Mesenchymal stem cell (in vitro differentiated cells and primary cell): ENCODE measurements at regions not wholly inside any gene's neighbourhood (a gene's known extent, or its start where the extent isn't known, plus 50 kb on each side); places are given as distances from the start of the nearest gene placed in this dataset.

Experiments
- DNase-seq: peaks from one replicate; pipeline ENCODE4 v3.0.0-alpha.2; 2013
- H2AFZ ChIP-seq: one replicate; pipeline ENCODE4 v1.6.1; 2013; ENCODE audit warnings: low read depth, mild to moderate bottlenecking, control low read depth, inconsistent platforms, low read length, moderate library complexity
- H2AK5ac ChIP-seq: 2 replicates; pipeline ENCODE4 v1.6.1; 2013; ENCODE audit warnings: low read length, moderate library complexity, mild to moderate bottlenecking, inconsistent platforms; ENCODE audit not compliant: severe bottlenecking
- H2BK120ac ChIP-seq: one replicate; pipeline ENCODE4 v1.6.1; 2013; ENCODE audit warnings: low read depth, mild to moderate bottlenecking, inconsistent platforms, low read length, moderate library complexity
- H2BK12ac ChIP-seq, 2 experiments: one replicate each; pipeline ENCODE4 v1.6.1; 2013; ENCODE audit warnings: inconsistent platforms in 2 of 2, low read length in 2 of 2, mild to moderate bottlenecking in 2 of 2, moderate library complexity in 2 of 2, control low read depth in 1 of 2
- H2BK15ac ChIP-seq: one replicate; pipeline ENCODE4 v1.6.1; 2013; ENCODE audit warnings: mild to moderate bottlenecking, low read depth, inconsistent platforms; ENCODE audit not compliant: poor library complexity, severe bottlenecking
- H2BK5ac ChIP-seq: 2 replicates; pipeline ENCODE4 v1.6.1; 2013; ENCODE audit warnings: low read depth, mild to moderate bottlenecking, low read length, control low read depth, inconsistent platforms; ENCODE audit not compliant: poor library complexity, severe bottlenecking
- H3K14ac ChIP-seq, 2 experiments: one replicate each; pipeline ENCODE4 v1.6.1; 2013; ENCODE audit warnings: inconsistent platforms in 2 of 2, low read length in 2 of 2, control low read depth in 1 of 2, mild to moderate bottlenecking in 1 of 2, moderate library complexity in 1 of 2
- H3K18ac ChIP-seq, 2 experiments: one replicate each; pipeline ENCODE4 v1.6.1; 2013; ENCODE audit warnings: inconsistent platforms in 2 of 2, low read length in 2 of 2, control low read depth in 1 of 2, low read depth in 1 of 2, mild to moderate bottlenecking in 1 of 2
- H3K23ac ChIP-seq, 2 experiments: one replicate each; pipeline ENCODE4 v1.6.1; 2013; ENCODE audit warnings: inconsistent platforms in 2 of 2, low read length in 2 of 2, mild to moderate bottlenecking in 2 of 2, moderate library complexity in 2 of 2, control low read depth in 1 of 2
- H3K27ac ChIP-seq: 2 replicates; pipeline ENCODE4 v1.5.1; 2013; ENCODE audit warnings: mild to moderate bottlenecking, moderate library complexity, low read length, control low read depth, inconsistent platforms; ENCODE audit not compliant: poor library complexity, severe bottlenecking
- H3K27me3 ChIP-seq, 2 experiments: 2 replicates each; pipeline versions ENCODE4 v1.6.1 to v1.7.0; 2013; ENCODE audit warnings: low read length in 2 of 2, mild to moderate bottlenecking in 2 of 2, moderate library complexity in 2 of 2, control low read depth in 1 of 2, inconsistent platforms in 1 of 2; ENCODE audit not compliant: control insufficient read depth in 1 of 2, insufficient read depth in 1 of 2
- H3K36me3 ChIP-seq, 2 experiments: 2 replicates each; pipeline versions ENCODE4 v1.6.1 to v1.7.0; 2013; ENCODE audit warnings: low read length in 2 of 2, control low read depth in 1 of 2, inconsistent platforms in 1 of 2, low read depth in 1 of 2, mild to moderate bottlenecking in 1 of 2; ENCODE audit not compliant: insufficient read depth in 2 of 2, control insufficient read depth in 1 of 2
- H3K4ac ChIP-seq, 2 experiments: one replicate each; pipeline ENCODE4 v1.6.1; 2013; ENCODE audit warnings: inconsistent platforms in 2 of 2, low read length in 2 of 2, mild to moderate bottlenecking in 2 of 2, moderate library complexity in 2 of 2, control low read depth in 1 of 2, low read depth in 1 of 2
- H3K4me1 ChIP-seq: 2 replicates; pipeline ENCODE4 v1.6.1; 2013; ENCODE audit warnings: low read depth, low read length, control low read depth; ENCODE audit not compliant: control insufficient read depth, insufficient read depth
- H3K4me2 ChIP-seq: 2 replicates; pipeline ENCODE4 v1.6.1; 2013; ENCODE audit warnings: low read length, mild to moderate bottlenecking, inconsistent platforms; ENCODE audit not compliant: poor library complexity, severe bottlenecking
- H3K4me3 ChIP-seq, 2 experiments: 2 replicates each; pipeline versions ENCODE4 v1.5.1 to v1.7.0; 2013; ENCODE audit warnings: low read length in 2 of 2, mild to moderate bottlenecking in 2 of 2, control low read depth in 1 of 2, low read depth in 1 of 2; ENCODE audit not compliant: insufficient read depth in 1 of 2
- H3K79me1 ChIP-seq: replicated peaks from 2 replicates; pipeline ENCODE4 v1.6.1; 2013; ENCODE audit warnings: mild to moderate bottlenecking, control low read depth, low read length, inconsistent platforms; ENCODE audit not compliant: poor library complexity, severe bottlenecking
- H3K9ac ChIP-seq: 2 replicates; pipeline ENCODE4 v1.7.0; 2013; ENCODE audit warnings: mild to moderate bottlenecking, low read length, moderate library complexity
- H3K9me3 ChIP-seq: 2 replicates; pipeline ENCODE4 v1.7.0; 2013; ENCODE audit warnings: mild to moderate bottlenecking, low read length; ENCODE audit not compliant: control insufficient read depth
- H4K8ac ChIP-seq: one replicate; pipeline ENCODE4 v1.6.1; 2013; ENCODE audit warnings: inconsistent platforms, mild to moderate bottlenecking, low read length, moderate library complexity
- H4K91ac ChIP-seq: one replicate; pipeline ENCODE4 v1.6.1; 2013; ENCODE audit warnings: mild to moderate bottlenecking, low read length, inconsistent platforms
- WGBS: methylation state at CpG from one replicate; pipeline ENCODE4 v1.1.7; 2013; ENCODE audit warnings: mixed read lengths; 5-methylcytosine and 5-hydroxymethylcytosine counted together

DNA sequence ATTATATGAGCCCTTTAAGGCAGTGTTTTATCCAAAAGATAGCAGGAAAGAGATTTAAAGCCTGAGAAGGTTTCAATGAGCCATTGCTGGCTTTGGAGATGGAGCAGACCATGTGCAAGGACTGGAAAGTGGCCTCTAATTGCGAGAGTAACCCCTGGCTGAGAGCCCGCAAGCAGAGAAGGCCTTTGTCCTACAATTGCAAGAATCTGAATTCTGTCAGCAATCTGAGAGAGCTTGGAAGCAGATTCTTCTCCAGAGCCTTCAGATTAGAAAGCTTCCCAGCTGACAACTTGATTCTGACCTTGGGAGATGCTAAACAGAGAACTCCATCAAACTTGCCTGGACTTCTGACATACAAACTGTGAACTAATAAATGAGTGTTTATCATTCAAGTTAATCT is 528.7 kb upstream of the KLF12 start:
- no peak overlapping the region for H3K9ac ChIP-seq
- no peak overlapping the region for H2AK5ac ChIP-seq
- H2BK5ac ChIP-seq: no peak overlapping the region
- H2AFZ ChIP-seq: no peak overlapping the region
- H3K27ac ChIP-seq: no peak overlapping the region
- no peak overlapping the region for H2BK120ac ChIP-seq
- DNase-seq: peak; percentile 8
- H3K79me1 ChIP-seq: no peaks in the 10 kb centered on the region
- H3K4me1 ChIP-seq: no peaks in the 10 kb centered on the region
- H2BK15ac ChIP-seq: no peak overlapping the region
- no peaks in the 10 kb centered on the region for H3K36me3 ChIP-seq
- no peak overlapping the region for H3K18ac ChIP-seq
- H3K14ac ChIP-seq: no peak overlapping the region
- H3K23ac ChIP-seq: no peak overlapping the region
- WGBS: 79% methylated on average over 2 of the region's 2 CpGs
- H4K91ac ChIP-seq: no peak overlapping the region
- H2BK12ac ChIP-seq: no peak overlapping the region
- no peak overlapping the region for H3K4me3 ChIP-seq
- H3K27me3 ChIP-seq: no peaks in the 10 kb centered on the region
- no peak overlapping the region for H4K8ac ChIP-seq
- no peaks in the 10 kb centered on the region for H3K9me3 ChIP-seq
- H3K4me2 ChIP-seq: no peak overlapping the region
- H3K4ac ChIP-seq: no peak overlapping the region

DNA sequence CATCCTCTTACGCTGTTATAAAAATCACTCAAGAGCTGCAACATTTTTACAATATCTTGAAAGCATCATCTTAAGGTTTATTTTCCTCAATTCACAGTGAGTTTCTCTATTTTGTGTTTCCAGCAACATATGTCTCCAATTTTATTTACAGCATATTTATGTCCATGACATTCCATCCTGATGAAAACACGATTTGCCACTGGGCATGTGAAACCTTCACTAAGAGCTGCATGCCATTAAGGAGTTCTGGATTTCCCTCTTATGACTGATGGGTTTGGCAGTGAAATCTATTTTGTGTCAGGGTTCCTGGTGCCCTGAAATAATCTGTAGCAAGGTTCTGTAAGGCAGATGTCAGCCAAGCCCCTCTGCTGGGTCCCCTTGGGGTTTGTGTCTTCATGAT is 527.6 kb upstream of the KLF12 start:
- no peaks in the 10 kb centered on the region for H3K9me3 ChIP-seq
- WGBS: 83% methylated on average over 2 of the region's 2 CpGs
- no peak overlapping the region for H2AK5ac ChIP-seq
- no peaks in the 10 kb centered on the region for H3K79me1 ChIP-seq
- no peak overlapping the region for H2BK12ac ChIP-seq
- H3K27me3 ChIP-seq: no peaks in the 10 kb centered on the region
- no peak overlapping the region for H3K4me3 ChIP-seq
- H3K9ac ChIP-seq: no peak overlapping the region
- no peak overlapping the region for H3K4ac ChIP-seq
- DNase-seq: no peak
- no peaks in the 10 kb centered on the region for H3K36me3 ChIP-seq
- no peak overlapping the region for H4K8ac ChIP-seq
- H3K4me2 ChIP-seq: no peak overlapping the region
- H3K14ac ChIP-seq: no peak overlapping the region
- no peak overlapping the region for H3K18ac ChIP-seq
- H2BK120ac ChIP-seq: no peak overlapping the region
- no peak overlapping the region for H3K23ac ChIP-seq
- no peaks in the 10 kb centered on the region for H3K4me1 ChIP-seq
- no peak overlapping the region for H2AFZ ChIP-seq
- no peak overlapping the region for H2BK15ac ChIP-seq
- no peak overlapping the region for H2BK5ac ChIP-seq
- no peak overlapping the region for H4K91ac ChIP-seq
- no peak overlapping the region for H3K27ac ChIP-seq

DNA sequence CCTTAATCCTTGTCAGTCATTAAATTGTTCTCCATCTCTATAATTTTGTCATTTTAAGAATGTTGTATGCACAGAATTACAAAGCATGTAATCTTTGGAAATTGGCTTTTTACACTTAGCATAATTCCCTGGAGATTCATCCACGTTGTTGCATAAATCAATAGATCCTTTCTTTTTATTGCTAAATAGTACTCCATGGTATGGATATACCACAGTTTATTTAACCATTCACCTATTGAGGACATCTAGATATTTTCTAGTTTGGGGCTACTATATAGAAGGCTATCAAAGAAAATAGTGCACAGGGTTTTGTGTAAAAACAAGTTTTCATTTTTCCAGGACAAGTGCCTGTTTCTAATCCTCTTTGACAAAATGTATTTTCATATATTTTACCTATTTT is 523.6 kb upstream of the KLF12 start:
- Histone ChIP-seq H3K9ac (no peak overlapping the region), H3K4me3 (no peak overlapping the region), H4K91ac (no peak overlapping the region), H3K4me2 (no peak overlapping the region), H3K4me1 (no peaks in the 10 kb centered on the region), H2BK15ac (no peak overlapping the region), H3K36me3 (no peaks in the 10 kb centered on the region), H3K79me1 (no peaks in the 10 kb centered on the region), H3K4ac (no peak overlapping the region), H2BK5ac (no peak overlapping the region), H3K27ac (no peak overlapping the region), H3K23ac (no peak overlapping the region), H3K9me3 (no peaks in the 10 kb centered on the region), H2BK120ac (no peak overlapping the region), H3K18ac (no peak overlapping the region), H4K8ac (no peak overlapping the region), H2AK5ac (no peak overlapping the region), H3K27me3 (no peaks in the 10 kb centered on the region), H2AFZ (no peak overlapping the region), H3K14ac (no peak overlapping the region), H2BK12ac (no peak overlapping the region)
- WGBS: no CpG with 5 or more reads among the region's 1 CpG
- no peak for DNase-seq

DNA sequence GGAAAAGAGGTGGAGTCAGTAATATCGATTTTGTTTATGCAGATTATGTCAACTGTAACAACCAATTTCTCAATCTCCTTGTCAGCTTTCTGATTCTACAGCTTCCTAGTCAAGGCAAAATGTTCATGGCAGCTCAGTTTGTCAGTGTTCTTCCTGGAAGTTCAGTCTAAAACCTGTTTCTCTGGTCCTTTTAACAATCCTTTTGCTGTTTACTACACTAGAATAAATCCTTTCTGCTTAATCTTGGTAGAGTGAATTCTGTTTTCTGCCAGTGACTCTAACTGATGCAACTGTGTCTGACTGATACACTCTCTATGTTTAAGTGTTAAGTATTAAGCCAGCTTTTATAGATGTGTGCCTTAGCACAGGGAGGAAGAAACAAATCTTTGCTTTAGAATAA is 516.9 kb upstream of the KLF12 start:
- WGBS: 90% methylated on average over 1 of the region's 1 CpG
- Histone ChIP-seq H3K4me2 (no peak overlapping the region), H3K9me3 (no peaks in the 10 kb centered on the region), H3K27me3 (no peaks in the 10 kb centered on the region), H3K9ac (no peak overlapping the region), H3K23ac (no peak overlapping the region), H3K27ac (no peak overlapping the region), H2AFZ (no peak overlapping the region), H3K14ac (no peak overlapping the region), H2AK5ac (no peak overlapping the region), H4K91ac (no peak overlapping the region), H2BK5ac (no peak overlapping the region), H3K4me3 (no peak overlapping the region), H3K79me1 (no peaks in the 10 kb centered on the region), H3K36me3 (no peaks in the 10 kb centered on the region), H2BK12ac (no peak overlapping the region), H2BK120ac (no peak overlapping the region), H3K4ac (no peak overlapping the region), H3K18ac (no peak overlapping the region), H3K4me1 (no peaks in the 10 kb centered on the region), H4K8ac (no peak overlapping the region), H2BK15ac (no peak overlapping the region)
- no peak for DNase-seq
